Colonic mucosa (tissue), 4 donors: ENCODE measurements at regions not wholly inside any gene's neighbourhood (a gene's known extent, or its start where the extent isn't known, plus 50 kb on each side); places are given as distances from the start of the nearest gene placed in this dataset.

Source experiments
- DNase-seq: peaks from one replicate; pipeline ENCODE4 v3.0.0-alpha.2; 2020
- H3K27ac ChIP-seq: fragments of 200-600 bp; one replicate; pipeline ENCODE4 v1.8.0; 2021
- H3K27me3 ChIP-seq: fragments of 200-600 bp; one replicate; pipeline ENCODE4 v1.8.0; 2021
- H3K36me3 ChIP-seq: fragments of 200-600 bp; one replicate; pipeline ENCODE4 v1.8.0; 2021
- H3K4me1 ChIP-seq: fragments of 200-600 bp; one replicate; pipeline ENCODE4 v1.8.0; 2021; ENCODE audit warnings: mild to moderate bottlenecking
- H3K4me3 ChIP-seq: fragments of 200-600 bp; one replicate; pipeline ENCODE4 v1.8.0; 2021
- H3K9ac ChIP-seq, 2 donors: one replicate each; pipeline ENCODE4 v1.7.0; 2013; ENCODE audit warnings: control low read depth in 2 of 2, low read depth in 2 of 2, low read length in 2 of 2
- H3K9me3 ChIP-seq: fragments of 200-600 bp; one replicate; pipeline ENCODE4 v1.8.0; 2021
- CTCF ChIP-seq: fragments of 200-600 bp; IDR thresholded peaks from one replicate; pipeline ENCODE4 v1.8.0; 2022; ENCODE audit warnings: antibody characterized with exemption, mild to moderate bottlenecking
- intact Hi-C: fragments of 100-400 bp; cut with DNase I; formaldehyde crosslinking; loops from one replicate; pipeline ENCODE4 v1.14.1; 2022
- donor health status: healthy.
- donor health status: DM: no; HTN: no; CAD: no.
- donor health status: DM: no; HTN: no; CAD: no.

- intact Hi-C loops: no loop called here
- H3K4me3 ChIP-seq: no peak overlapping the region
- no peaks in the 10 kb centered on the region for H3K4me1 ChIP-seq
- no peak overlapping the region for H3K27ac ChIP-seq
- no peak for TF ChIP-seq CTCF
- no peaks in the 10 kb centered on the region for H3K27me3 ChIP-seq
- no peaks in the 10 kb centered on the region for H3K9me3 ChIP-seq
- no peak for DNase-seq
- H3K36me3 ChIP-seq: no peaks in the 10 kb centered on the region
- H3K9ac ChIP-seq: no peak overlapping the region
These were observed 621.5 kb upstream of the CDH4 start for GRCh38 chr20:60630609-60631008.

DNA sequence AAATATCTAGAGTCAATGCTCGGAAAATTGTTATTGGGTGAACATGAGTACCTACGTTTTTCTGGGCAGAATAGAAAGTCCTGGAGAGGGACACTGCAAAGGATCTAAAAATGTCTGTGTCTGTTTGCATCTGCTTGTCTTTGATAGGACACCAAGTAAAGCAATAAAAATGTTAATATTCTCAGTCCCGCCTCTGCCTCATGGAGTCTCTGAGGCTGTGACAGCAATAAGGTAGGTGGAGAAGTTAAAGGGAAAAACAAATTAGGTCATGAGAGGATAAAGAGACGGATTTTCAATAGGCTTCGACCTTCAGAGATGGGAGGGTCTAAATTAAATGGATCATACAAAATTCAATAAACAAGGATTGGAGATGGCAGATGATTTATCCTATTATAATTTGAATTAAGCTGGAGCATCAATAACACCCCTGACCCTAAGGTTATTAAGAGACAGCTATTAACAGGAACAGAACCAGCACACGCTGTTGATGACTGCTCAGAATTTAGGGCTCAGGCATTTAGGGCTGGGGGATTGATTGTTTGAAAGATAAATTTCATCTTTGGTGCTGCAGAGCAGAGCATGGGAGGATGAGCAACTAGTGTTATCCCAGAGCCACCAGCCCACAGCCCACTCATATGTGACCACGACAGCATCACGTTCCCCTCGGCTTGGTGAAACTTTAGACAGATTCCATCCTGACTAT, 620.3 kb upstream of the CDH4 start:
- no peak for DNase-seq
- TF ChIP-seq CTCF: no peak
- Histone ChIP-seq H3K4me1 (no peaks in the 10 kb centered on the region), H3K4me3 (no peak overlapping the region), H3K9ac (no peak overlapping the region), H3K36me3 (no peaks in the 10 kb centered on the region), H3K27me3 (no peaks in the 10 kb centered on the region), H3K27ac (no peak overlapping the region), H3K9me3 (no peaks in the 10 kb centered on the region)
- intact Hi-C loops: no loop called here

DNA sequence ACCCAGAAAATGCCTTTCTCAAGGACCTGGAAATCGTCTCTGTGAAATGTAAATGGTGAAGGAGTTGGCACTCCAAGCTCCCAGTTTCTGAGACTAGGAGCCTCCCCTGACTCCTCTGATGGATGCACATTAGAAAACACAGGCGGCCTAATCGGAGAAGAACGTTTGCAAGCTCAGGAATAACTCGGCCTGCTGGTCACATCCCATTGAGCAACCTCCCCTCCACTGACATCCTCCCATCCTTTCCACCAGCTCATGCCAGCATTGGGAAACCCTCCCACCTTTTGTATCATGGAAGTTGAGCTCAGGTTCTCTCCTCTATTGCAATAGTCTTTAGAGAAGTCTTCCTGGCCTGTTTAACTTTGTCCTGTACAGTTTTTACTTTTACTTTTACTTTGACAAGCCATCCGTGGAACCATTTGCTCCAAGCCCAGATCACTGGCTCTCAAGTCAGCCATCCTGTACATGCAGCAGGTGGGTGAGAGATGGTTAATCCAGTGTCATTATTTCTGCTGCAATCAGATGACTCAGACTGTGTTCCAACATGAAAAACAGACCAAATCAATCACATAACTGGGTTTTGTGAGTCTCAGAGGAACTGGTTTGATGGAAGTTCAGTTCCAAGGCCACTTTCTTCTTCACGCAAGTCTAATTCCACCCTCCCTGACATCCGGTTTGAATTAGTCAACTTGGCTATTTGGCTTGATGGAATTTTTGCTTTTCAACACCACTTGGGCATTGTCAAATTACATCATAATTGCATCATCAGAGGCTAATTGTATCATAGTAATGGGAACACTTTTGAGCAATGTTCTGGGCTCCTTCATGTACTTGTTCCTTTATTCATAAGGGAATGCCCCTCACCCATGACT, 619.4 kb upstream of the CDH4 start:
- intact Hi-C loops: no loop called here
- H3K9ac ChIP-seq: no peak overlapping the region
- H3K4me3 ChIP-seq: no peak overlapping the region
- H3K27ac ChIP-seq: no peak overlapping the region
- H3K36me3 ChIP-seq: no peaks in the 10 kb centered on the region
- no peaks in the 10 kb centered on the region for H3K27me3 ChIP-seq
- no peak for DNase-seq
- H3K4me1 ChIP-seq: no peaks in the 10 kb centered on the region
- no peak for TF ChIP-seq CTCF
- H3K9me3 ChIP-seq: no peaks in the 10 kb centered on the region

GRCh38 chr20:60634491-60635172, 617.4 kb upstream of the CDH4 start:
- TF ChIP-seq CTCF: no peak
- intact Hi-C loops: no loop called here
- H3K9ac ChIP-seq: no peak overlapping the region
- H3K4me1 ChIP-seq: no peaks in the 10 kb centered on the region
- no peaks in the 10 kb centered on the region for H3K27me3 ChIP-seq
- no peaks in the 10 kb centered on the region for H3K9me3 ChIP-seq
- H3K4me3 ChIP-seq: no peak overlapping the region
- H3K36me3 ChIP-seq: no peaks in the 10 kb centered on the region
- DNase-seq: no peak
- H3K27ac ChIP-seq: no peak overlapping the region

DNA sequence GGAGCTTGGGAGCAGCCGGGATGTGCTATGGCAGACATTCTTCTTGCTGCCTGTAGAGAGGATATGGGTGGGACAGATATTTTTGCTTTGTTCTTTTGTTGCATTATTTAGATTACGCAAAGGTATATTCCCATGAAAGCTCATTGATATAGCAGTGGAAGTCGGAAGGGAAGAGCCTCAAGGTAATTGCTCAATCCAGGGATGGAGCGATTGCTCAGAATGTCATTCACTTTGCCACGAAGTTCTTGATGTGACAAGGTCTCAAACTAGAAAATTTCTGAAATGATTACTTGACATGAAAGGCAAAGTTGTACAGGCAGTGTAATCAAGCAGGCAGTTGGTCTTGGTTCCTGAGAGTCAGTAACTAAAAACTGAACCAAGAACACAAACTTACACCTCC, 615.6 kb upstream of the CDH4 start:
- intact Hi-C loops: no loop called here
- no peaks in the 10 kb centered on the region for H3K27me3 ChIP-seq
- H3K4me1 ChIP-seq: no peaks in the 10 kb centered on the region
- H3K4me3 ChIP-seq: no peak overlapping the region
- no peak for DNase-seq
- H3K9ac ChIP-seq: no peak overlapping the region
- no peak overlapping the region for H3K27ac ChIP-seq
- H3K36me3 ChIP-seq: no peaks in the 10 kb centered on the region
- no peak for TF ChIP-seq CTCF
- H3K9me3 ChIP-seq: no peaks in the 10 kb centered on the region
